Right lobe of liver (tissue), 6 donors: ENCODE measurements at regions not wholly inside any gene's neighbourhood (a gene's known extent, or its start where the extent isn't known, plus 50 kb on each side); places are given as distances from the start of the nearest gene placed in this dataset.

Source experiments
- ATAC-seq, 4 donors: fragments of 200-7000 bp; cut with Tn5 transposase; one replicate each; pipeline ENCODE4 v1.9.1; 2020; ENCODE audit warnings: mild to moderate bottlenecking in 4 of 4, moderate library complexity in 4 of 4
- DNase-seq, 3 donors: peaks; one replicate each; pipeline ENCODE4 v3.0.0-alpha.2; 2020
- H3K27ac ChIP-seq, 3 donors: fragments of 200-600 bp; one replicate each; pipeline ENCODE4 v1.8.0; 2022
- H3K27me3 ChIP-seq, 2 donors: fragments of 200-600 bp; one replicate each; pipeline ENCODE4 v1.8.0; 2022
- H3K36me3 ChIP-seq, 4 donors: fragments of 200-600 bp; sonication (generic) in 1 of 4; one replicate each; pipeline versions ENCODE4 v1.5.1 to v1.8.0; 2017 to 2022; ENCODE audit warnings: control low read depth in 1 of 4
- H3K4me1 ChIP-seq, 4 donors: fragments of 200-600 bp; sonication (generic) in 1 of 4; one replicate each; pipeline versions ENCODE4 v1.5.1 to v1.8.0; 2017 to 2022; ENCODE audit warnings: control low read depth in 1 of 4
- H3K4me3 ChIP-seq, 3 donors: fragments of 200-600 bp; one replicate each; pipeline ENCODE4 v1.8.0; 2022
- H3K9me3 ChIP-seq, 4 donors: fragments of 200-600 bp; sonication (generic) in 1 of 4; one replicate each; pipeline versions ENCODE4 v1.5.1 to v1.8.0; 2017 to 2022; ENCODE audit warnings: control low read depth in 1 of 4
- POLR2A ChIP-seq: fragments of 450-650 bp; IDR thresholded peaks from one replicate; pipeline ENCODE4 v1.6.1; 2017; ENCODE audit warnings: antibody characterized with exemption, mild to moderate bottlenecking
- WGBS: methylation state at CpG from one replicate; pipeline ENCODE4 v1.1.6; 2018; ENCODE audit warnings: low coverage, low lambda C conversion rate; ENCODE audit not compliant: insufficient coverage; ENCODE audit errors: missing lambda C conversion rate; 5-methylcytosine and 5-hydroxymethylcytosine counted together
- intact Hi-C, 2 donors: fragments of 100-400 bp; cut with DNase I; formaldehyde crosslinking; loops; one replicate each; pipeline versions ENCODE4 v1.11.2 to v1.14.1; 2022
- TF ChIP-seq, protein P1 (sequence below), 4 donors: fragments of 200-600 bp in 3 of 4; fragments of 450-650 bp in 1 of 4; IDR thresholded peaks; one replicate each; pipeline versions ENCODE4 v1.5.1 to v1.8.0; 2016 to 2022; ENCODE audit warnings: antibody characterized with exemption in 4 of 4, mild to moderate bottlenecking in 2 of 4
- donor health status: DM: no; HTN: yes; CAD: no.
- donor health status: DM: no; HTN: no; CAD: no.
- donor health status: DM: no; HTN: no; CAD: no.
- donor health status: DM: no; HTN: yes; CAD: no.
- donor health status: DM: no; HTN: yes; CAD: no.

DNA sequence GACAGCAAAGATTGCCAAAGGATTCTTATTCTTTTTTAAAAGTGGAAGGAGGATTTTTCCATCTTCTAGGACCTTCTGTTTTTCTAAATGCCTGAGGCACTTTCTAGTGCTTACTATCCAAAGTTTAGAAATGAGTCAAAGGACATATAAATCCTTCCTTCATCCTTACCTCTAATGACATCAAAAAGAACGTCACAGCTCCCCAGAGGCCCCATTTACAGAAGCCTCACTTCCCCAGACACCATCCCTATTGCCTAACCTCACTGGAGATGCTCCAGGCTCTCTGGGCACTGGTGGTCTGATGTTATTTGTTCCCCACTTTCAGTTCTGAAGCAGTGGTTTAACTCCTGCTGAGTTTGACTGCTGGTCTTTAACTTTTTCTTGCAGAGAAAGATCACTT lies 504.3 kb downstream of the AGTPBP1 start:
- no peak overlapping the region for H3K27ac ChIP-seq
- no peaks in the 10 kb centered on the region for H3K27me3 ChIP-seq
- no peak overlapping the region for H3K4me3 ChIP-seq
- H3K36me3 ChIP-seq: no peaks in the 10 kb centered on the region
- TF ChIP-seq, protein P1, sequence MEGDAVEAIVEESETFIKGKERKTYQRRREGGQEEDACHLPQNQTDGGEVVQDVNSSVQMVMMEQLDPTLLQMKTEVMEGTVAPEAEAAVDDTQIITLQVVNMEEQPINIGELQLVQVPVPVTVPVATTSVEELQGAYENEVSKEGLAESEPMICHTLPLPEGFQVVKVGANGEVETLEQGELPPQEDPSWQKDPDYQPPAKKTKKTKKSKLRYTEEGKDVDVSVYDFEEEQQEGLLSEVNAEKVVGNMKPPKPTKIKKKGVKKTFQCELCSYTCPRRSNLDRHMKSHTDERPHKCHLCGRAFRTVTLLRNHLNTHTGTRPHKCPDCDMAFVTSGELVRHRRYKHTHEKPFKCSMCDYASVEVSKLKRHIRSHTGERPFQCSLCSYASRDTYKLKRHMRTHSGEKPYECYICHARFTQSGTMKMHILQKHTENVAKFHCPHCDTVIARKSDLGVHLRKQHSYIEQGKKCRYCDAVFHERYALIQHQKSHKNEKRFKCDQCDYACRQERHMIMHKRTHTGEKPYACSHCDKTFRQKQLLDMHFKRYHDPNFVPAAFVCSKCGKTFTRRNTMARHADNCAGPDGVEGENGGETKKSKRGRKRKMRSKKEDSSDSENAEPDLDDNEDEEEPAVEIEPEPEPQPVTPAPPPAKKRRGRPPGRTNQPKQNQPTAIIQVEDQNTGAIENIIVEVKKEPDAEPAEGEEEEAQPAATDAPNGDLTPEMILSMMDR (IDR thresholded peaks at IDR 0.05): no peak
- no peak for TF ChIP-seq POLR2A
- 0% methylated on average over 1 of the region's 1 CpG for WGBS
- DNase-seq (no peak), ATAC-seq (no peak)
- H3K4me1 ChIP-seq: no peaks in the 10 kb centered on the region
- intact Hi-C loops: no loop called here
- no peaks in the 10 kb centered on the region for H3K9me3 ChIP-seq

DNA sequence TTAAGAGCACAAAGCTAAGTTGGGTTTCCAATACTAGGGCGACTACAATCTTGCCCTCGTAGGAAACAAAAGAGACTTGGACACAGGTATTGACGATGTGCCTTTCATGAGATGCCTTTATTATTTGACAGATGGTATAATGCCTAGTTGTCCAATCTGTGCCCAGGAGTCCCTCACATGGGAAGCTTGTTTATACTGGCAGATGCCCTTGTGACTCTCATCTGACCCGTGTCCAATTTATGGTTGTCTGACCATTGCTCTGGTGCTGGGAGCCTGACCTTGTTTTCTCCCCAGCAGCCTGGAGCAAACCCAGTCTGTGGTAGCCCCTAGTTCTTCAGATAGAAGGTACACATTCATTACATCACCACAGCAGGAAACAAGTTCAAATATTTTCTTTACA lies 511.7 kb downstream of the AGTPBP1 start:
- Histone ChIP-seq H3K4me3 (no peak overlapping the region), H3K9me3 (no peaks in the 10 kb centered on the region), H3K27ac (no peak overlapping the region), H3K36me3 (no peaks in the 10 kb centered on the region), H3K4me1 (no peaks in the 10 kb centered on the region), H3K27me3 (peaks cover 0 to 3% of the 10 kb centered on the region in 2 donors)
- DNase-seq: no peak
- no peak for ATAC-seq
- no peak for TF ChIP-seq POLR2A
- TF ChIP-seq, protein P1 (IDR thresholded peaks at IDR 0.05): no peak
- intact Hi-C loops: no loop called here
- whole genome bisulfite sequencing: 50% methylated on average over 1 of the region's 4 CpGs

DNA sequence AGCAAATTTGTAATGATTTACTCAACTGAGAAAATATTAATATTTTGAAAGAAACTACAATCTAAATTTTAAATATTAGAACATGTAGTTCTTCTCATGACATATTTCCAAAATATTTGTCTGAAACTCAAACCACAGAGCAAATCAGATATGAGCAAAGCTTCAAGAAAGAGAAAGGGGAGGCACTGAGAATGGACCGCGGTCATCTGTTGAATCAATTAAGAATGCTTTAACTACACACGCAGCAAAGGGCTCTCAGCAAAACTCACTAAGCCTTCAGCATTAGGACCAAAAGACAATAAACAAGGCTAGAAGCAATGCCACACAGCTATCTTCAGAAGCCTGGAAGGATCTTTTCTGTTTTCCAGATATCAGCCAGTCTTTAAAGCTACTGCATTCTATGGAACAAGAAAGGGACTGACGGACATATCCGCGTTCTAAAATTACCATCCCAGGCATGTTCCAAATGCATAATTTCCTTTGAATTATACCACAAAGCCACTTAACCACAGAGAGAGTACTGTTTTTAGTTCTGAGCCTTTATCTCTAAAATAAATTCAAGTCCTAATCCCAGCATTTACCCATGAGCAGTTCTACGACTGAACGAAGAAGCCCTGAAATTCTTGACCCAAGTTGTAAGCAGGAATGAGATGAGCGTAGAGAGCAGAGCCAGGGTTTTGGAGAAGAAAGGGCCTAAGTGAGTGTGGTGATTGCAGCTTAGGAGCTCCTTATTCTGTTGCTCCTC lies 513.5 kb downstream of the AGTPBP1 start:
- H3K27me3 ChIP-seq: peaks cover 0 to 3% of the 10 kb centered on the region in 2 donors
- no peaks in the 10 kb centered on the region for H3K4me1 ChIP-seq
- no peaks in the 10 kb centered on the region for H3K9me3 ChIP-seq
- H3K4me3 ChIP-seq: no peak overlapping the region
- H3K27ac ChIP-seq: no peak overlapping the region
- ATAC-seq (no peak), DNase-seq (no peak)
- intact Hi-C loops: no loop called here
- no peaks in the 10 kb centered on the region for H3K36me3 ChIP-seq
- 67% methylated on average over 9 of the region's 9 CpGs for WGBS
- TF ChIP-seq, protein P1 (IDR thresholded peaks at IDR 0.05): no peak

DNA sequence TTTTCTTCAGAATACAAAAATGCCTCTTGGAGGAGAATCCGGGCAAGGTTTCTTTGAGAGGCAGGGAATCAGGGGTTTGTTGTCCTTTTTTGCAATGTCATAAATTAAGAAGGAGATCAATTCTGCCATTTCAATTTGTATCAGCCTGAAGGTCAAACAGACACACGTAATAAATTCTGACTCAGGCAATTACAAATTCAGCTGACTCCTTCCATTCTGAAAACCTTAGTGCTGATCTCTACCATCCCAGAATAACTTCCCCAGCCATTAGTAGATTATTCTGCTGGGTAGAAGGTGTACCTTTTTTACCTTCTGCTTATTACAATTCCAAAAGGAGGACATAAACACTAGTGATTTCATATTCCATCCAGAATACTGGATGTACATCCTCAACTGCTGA lies 516.6 kb downstream of the AGTPBP1 start:
- TF ChIP-seq, protein P1 (IDR thresholded peaks at IDR 0.05): no peak
- TF ChIP-seq POLR2A: no peak

More for the DNA sequence above, 516.6 kb downstream of the AGTPBP1 start:
- Histone ChIP-seq H3K4me1 (no peaks in the 10 kb centered on the region), H3K4me3 (no peak overlapping the region), H3K9me3 (no peaks in the 10 kb centered on the region), H3K36me3 (no peaks in the 10 kb centered on the region), H3K27ac (no peak overlapping the region), H3K27me3 (no peaks in the 10 kb centered on the region)
- intact Hi-C loops: no loop called here
- WGBS: 42% methylated on average over 2 of the region's 2 CpGs
- ATAC-seq (no peak), DNase-seq (no peak)
